OCI-LY3 (cell line): ENCODE measurements at regions not wholly inside any gene's neighbourhood (a gene's known extent, or its start where the extent isn't known, plus 50 kb on each side); places are given as distances from the start of the nearest gene placed in this dataset.

ENCODE experiments used
- H2AFZ ChIP-seq: fragments of 200-600, 300-600 bp; shearing (Covaris generic); 2 replicates; pipeline ENCODE4 v1.6.0; 2014; ENCODE audit warnings: antibody characterized with exemption, low read depth, low read length
- H3K27ac ChIP-seq: fragments of 200-600, 300-600 bp; sonication (generic); 2 replicates; pipeline ENCODE4 v1.5.1; 2014; ENCODE audit warnings: mild to moderate bottlenecking, low read length, moderate library complexity, mixed read lengths
- H3K27me3 ChIP-seq: fragments of 200-600, 300-600 bp; sonication (generic); 2 replicates; pipeline ENCODE4 v1.6.1; 2014; ENCODE audit warnings: low read depth, low read length, mixed read lengths
- H3K36me3 ChIP-seq: fragments of 200-600, 300-600 bp; sonication (generic); replicated peaks from 2 replicates; pipeline ENCODE3; 2014; ENCODE audit warnings: low read depth, low read length, mixed read lengths
- H3K4me1 ChIP-seq: fragments of 300-600, 200-600 bp; sonication (generic); 2 replicates; pipeline ENCODE4 v1.6.1; 2014; ENCODE audit warnings: low read length, mixed read lengths
- H3K4me2 ChIP-seq: fragments of 200-600, 300-600 bp; sonication (generic); 2 replicates; pipeline ENCODE4 v1.6.1; 2014; ENCODE audit warnings: low read length, mixed read lengths
- H3K4me3 ChIP-seq: fragments of 300-600, 200-600 bp; sonication (generic); 2 replicates; pipeline ENCODE4 v1.5.1; 2014; ENCODE audit warnings: antibody characterized with exemption, mild to moderate bottlenecking, low read length, moderate library complexity
- H3K79me2 ChIP-seq: fragments of 300-600, 200-600 bp; shearing (Covaris generic); 2 replicates; pipeline ENCODE4 v1.6.1; 2014; ENCODE audit warnings: mild to moderate bottlenecking, low read length, mixed read lengths
- H3K9ac ChIP-seq: fragments of 300-600, 200-600 bp; shearing (Covaris generic); 2 replicates; pipeline ENCODE4 v1.6.0; 2014; ENCODE audit warnings: mild to moderate bottlenecking, low read length, moderate library complexity
- H3K9me3 ChIP-seq: fragments of 200-600, 300-600 bp; shearing (Covaris generic); 2 replicates; pipeline ENCODE4 v1.6.1; 2014; ENCODE audit warnings: low read length, mixed read lengths; ENCODE audit not compliant: insufficient read depth
- H4K20me1 ChIP-seq: fragments of 200-600, 300-600 bp; sonication (generic); 2 replicates; pipeline ENCODE4 v1.6.1; 2016; ENCODE audit warnings: low read length, mixed read lengths; ENCODE audit not compliant: insufficient read depth
- CTCF ChIP-seq: fragments of 200-600, 300-600 bp; sonication (generic); IDR thresholded peaks from 2 replicates; pipeline ENCODE4 v1.5.1; 2014; ENCODE audit warnings: antibody characterized with exemption, low read length, low read depth
- EZH2phosphoT487 ChIP-seq: fragments of 200-600 bp; shearing (Covaris generic); IDR thresholded peaks from 2 replicates; pipeline ENCODE4 v1.6.1; 2018; ENCODE audit warnings: antibody characterized with exemption, mixed run types, low read depth

- Histone ChIP-seq H3K4me2 (no peak overlapping the region), H3K9ac (no peak overlapping the region), H3K9me3 (no peaks in the 10 kb centered on the region), H3K27me3 (no peaks in the 10 kb centered on the region), H3K4me1 (no peaks in the 10 kb centered on the region), H3K79me2 (no peaks in the 10 kb centered on the region), H2AFZ (no peak overlapping the region), H3K36me3 (no peaks in the 10 kb centered on the region), H3K4me3 (no peak overlapping the region), H3K27ac (no peak overlapping the region), H4K20me1 (no peaks in the 10 kb centered on the region)
- TF ChIP-seq CTCF, result no peak
- no peak for TF ChIP-seq EZH2phosphoT487
Measured at GRCh38 chrX:131728295-131729145, 184.6 kb downstream of the OR13H1 start.

- H3K9me3 ChIP-seq, result no peaks in the 10 kb centered on the region
- no peak overlapping the region for H3K27ac ChIP-seq
- H3K4me2 ChIP-seq, result no peak overlapping the region
- no peak overlapping the region for H3K9ac ChIP-seq
- no peaks in the 10 kb centered on the region for H3K27me3 ChIP-seq
- no peaks in the 10 kb centered on the region for H3K4me1 ChIP-seq
- H3K4me3 ChIP-seq, result no peak overlapping the region
- no peaks in the 10 kb centered on the region for H4K20me1 ChIP-seq
- H3K36me3 ChIP-seq, result no peaks in the 10 kb centered on the region
- no peak for TF ChIP-seq EZH2phosphoT487
- TF ChIP-seq CTCF, result no peak
- no peak overlapping the region for H2AFZ ChIP-seq
- no peaks in the 10 kb centered on the region for H3K79me2 ChIP-seq
Measured at GRCh38 chrX:131729295-131729694, 185.4 kb downstream of the OR13H1 start.

DNA sequence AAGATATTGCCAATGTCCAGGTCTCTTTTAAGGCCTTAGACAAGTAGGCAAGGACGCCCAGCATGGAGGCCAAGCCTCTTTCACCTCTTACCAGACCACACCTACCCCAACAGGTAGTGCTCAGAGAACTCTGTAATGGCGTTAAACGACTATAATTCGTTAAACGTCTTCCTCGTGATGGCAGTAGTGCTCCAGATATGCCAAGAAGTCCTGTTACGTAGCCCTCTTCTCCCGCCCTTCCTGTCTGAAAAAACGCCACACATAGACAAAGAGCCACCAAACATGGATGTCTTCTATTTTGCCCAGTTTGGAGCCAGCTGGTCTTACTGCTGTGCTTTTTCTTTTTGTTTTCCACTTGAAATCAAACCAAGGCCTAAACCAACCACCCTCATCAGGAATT lies 190.7 kb downstream of the OR13H1 start:
- Histone ChIP-seq H3K4me1 (no peaks in the 10 kb centered on the region), H3K4me3 (no peak overlapping the region), H3K27ac (no peak overlapping the region), H3K79me2 (no peaks in the 10 kb centered on the region), H3K27me3 (no peaks in the 10 kb centered on the region), H2AFZ (no peak overlapping the region), H3K4me2 (no peak overlapping the region), H3K36me3 (no peaks in the 10 kb centered on the region), H3K9me3 (no peaks in the 10 kb centered on the region), H3K9ac (no peak overlapping the region), H4K20me1 (no peaks in the 10 kb centered on the region)
- no peak for TF ChIP-seq EZH2phosphoT487
- TF ChIP-seq CTCF, result no peak

DNA sequence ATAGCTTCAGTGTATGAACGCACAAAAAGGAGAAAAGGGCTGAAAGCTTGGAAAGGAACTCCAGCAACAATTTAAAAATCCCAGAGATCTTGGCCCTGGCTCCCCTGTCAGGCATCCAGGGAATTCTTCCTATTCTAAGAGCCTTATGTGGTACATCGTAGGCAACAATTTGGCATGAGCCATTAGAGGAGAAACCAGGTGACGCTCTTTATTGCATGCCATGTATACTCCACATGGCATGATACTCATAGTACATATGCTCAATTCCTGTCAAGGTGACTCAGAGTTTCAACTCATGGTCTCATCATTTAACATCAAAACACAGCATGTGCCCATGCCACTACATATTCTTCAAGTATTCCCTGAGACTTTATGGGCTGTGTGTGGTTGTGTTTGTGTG lies 191.3 kb downstream of the OR13H1 start:
- Histone ChIP-seq H3K27ac (no peak overlapping the region), H4K20me1 (no peaks in the 10 kb centered on the region), H2AFZ (no peak overlapping the region), H3K9ac (no peak overlapping the region), H3K4me3 (no peak overlapping the region), H3K79me2 (no peaks in the 10 kb centered on the region), H3K4me2 (no peak overlapping the region), H3K9me3 (no peaks in the 10 kb centered on the region), H3K27me3 (no peaks in the 10 kb centered on the region), H3K36me3 (no peaks in the 10 kb centered on the region), H3K4me1 (no peaks in the 10 kb centered on the region)
- TF ChIP-seq EZH2phosphoT487, result no peak
- TF ChIP-seq CTCF, result no peak
